ENCODE measurements at regions not wholly inside any gene's neighbourhood (a gene's known extent, or its start where the extent isn't known, plus 50 kb on each side); places are given as distances from the start of the nearest gene placed in this dataset.

- Histone ChIP-seq H2AFZ (ENCODE audit: low read depth, low read length) (no peak overlapping the region), H3K9me3 (ENCODE audit: low read length) (peaks cover 5% of the 10 kb centered on the region), H3K27me3 (ENCODE audit: insufficient read depth, low read depth, low read length) (no peaks in the 10 kb centered on the region), H3K4me3 (ENCODE audit: low read length) (no peak overlapping the region), H3K27ac (ENCODE audit: low read length) (no peak overlapping the region), H3K36me3 (ENCODE audit: insufficient read depth, low read length) (no peaks in the 10 kb centered on the region), H3K4me2 (ENCODE audit: low read length) (no peak overlapping the region), H4K20me1 (ENCODE audit: insufficient read depth) (no peaks in the 10 kb centered on the region), H3F3A (ENCODE audit: insufficient read depth, low read length, poor library complexity, severe bottlenecking) (no peaks in the 10 kb centered on the region), H3K9me2 (ENCODE audit: insufficient read depth, low read length) (no peaks in the 10 kb centered on the region), H3K79me2 (replicated peaks; ENCODE audit: insufficient read depth, low read length) (no peaks in the 10 kb centered on the region), H3K9ac (ENCODE audit: low read length) (no peak overlapping the region)
- TF ChIP-seq, protein P1, sequence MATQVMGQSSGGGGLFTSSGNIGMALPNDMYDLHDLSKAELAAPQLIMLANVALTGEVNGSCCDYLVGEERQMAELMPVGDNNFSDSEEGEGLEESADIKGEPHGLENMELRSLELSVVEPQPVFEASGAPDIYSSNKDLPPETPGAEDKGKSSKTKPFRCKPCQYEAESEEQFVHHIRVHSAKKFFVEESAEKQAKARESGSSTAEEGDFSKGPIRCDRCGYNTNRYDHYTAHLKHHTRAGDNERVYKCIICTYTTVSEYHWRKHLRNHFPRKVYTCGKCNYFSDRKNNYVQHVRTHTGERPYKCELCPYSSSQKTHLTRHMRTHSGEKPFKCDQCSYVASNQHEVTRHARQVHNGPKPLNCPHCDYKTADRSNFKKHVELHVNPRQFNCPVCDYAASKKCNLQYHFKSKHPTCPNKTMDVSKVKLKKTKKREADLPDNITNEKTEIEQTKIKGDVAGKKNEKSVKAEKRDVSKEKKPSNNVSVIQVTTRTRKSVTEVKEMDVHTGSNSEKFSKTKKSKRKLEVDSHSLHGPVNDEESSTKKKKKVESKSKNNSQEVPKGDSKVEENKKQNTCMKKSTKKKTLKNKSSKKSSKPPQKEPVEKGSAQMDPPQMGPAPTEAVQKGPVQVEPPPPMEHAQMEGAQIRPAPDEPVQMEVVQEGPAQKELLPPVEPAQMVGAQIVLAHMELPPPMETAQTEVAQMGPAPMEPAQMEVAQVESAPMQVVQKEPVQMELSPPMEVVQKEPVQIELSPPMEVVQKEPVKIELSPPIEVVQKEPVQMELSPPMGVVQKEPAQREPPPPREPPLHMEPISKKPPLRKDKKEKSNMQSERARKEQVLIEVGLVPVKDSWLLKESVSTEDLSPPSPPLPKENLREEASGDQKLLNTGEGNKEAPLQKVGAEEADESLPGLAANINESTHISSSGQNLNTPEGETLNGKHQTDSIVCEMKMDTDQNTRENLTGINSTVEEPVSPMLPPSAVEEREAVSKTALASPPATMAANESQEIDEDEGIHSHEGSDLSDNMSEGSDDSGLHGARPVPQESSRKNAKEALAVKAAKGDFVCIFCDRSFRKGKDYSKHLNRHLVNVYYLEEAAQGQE (IDR thresholded peaks at IDR 0.05; ENCODE audit: borderline replicate concordance), result no peak
These were observed 231.9 kb downstream of the CHIC2 start for GRCh38 chr4:53832549-53832948.

DNA sequence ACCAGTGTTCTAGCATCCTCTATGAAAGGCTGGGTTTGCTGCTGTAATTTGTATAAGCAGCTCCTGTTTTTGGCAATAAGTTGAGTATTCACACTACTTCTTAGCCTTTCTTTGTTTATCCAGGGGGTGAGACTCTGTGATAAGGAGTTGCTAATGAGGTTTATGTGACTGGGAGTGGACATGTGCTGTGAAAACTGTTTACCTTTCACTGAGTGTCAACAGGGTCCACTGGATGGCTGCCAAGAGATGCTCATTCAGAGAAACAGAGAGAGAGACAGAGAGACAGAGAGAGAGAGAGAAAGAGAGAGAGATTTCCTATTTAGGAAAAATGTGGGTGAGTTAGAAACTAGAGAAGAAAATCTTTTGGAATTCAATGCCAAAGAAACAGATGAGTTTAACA, 233.9 kb downstream of the CHIC2 start:
- Histone ChIP-seq H3K27ac (ENCODE audit: low read length) (no peak overlapping the region), H3F3A (ENCODE audit: insufficient read depth, low read length, poor library complexity, severe bottlenecking) (no peaks in the 10 kb centered on the region), H3K36me3 (ENCODE audit: insufficient read depth, low read length) (no peaks in the 10 kb centered on the region), H4K20me1 (ENCODE audit: insufficient read depth) (no peaks in the 10 kb centered on the region), H3K27me3 (ENCODE audit: insufficient read depth, low read depth, low read length) (no peaks in the 10 kb centered on the region), H3K9me3 (ENCODE audit: low read length) (peaks cover 5% of the 10 kb centered on the region), H3K9ac (ENCODE audit: low read length) (no peak overlapping the region), H3K4me2 (ENCODE audit: low read length) (no peak overlapping the region), H3K79me2 (replicated peaks; ENCODE audit: insufficient read depth, low read length) (no peaks in the 10 kb centered on the region), H2AFZ (ENCODE audit: low read depth, low read length) (no peak overlapping the region), H3K4me3 (ENCODE audit: low read length) (no peak overlapping the region), H3K9me2 (ENCODE audit: insufficient read depth, low read length) (no peaks in the 10 kb centered on the region)
- TF ChIP-seq POLR2AphosphoS5 (IDR thresholded peaks at IDR 0.05), result no peak
- no peak for TF ChIP-seq EP300 (conservative IDR thresholded peaks at IDR 0.05; ENCODE audit: poor library complexity, severe bottlenecking)
- no peak for TF ChIP-seq TAF1 (IDR thresholded peaks at IDR 0.05; ENCODE audit: low read depth)
- TF ChIP-seq EZH2 (IDR thresholded peaks at IDR 0.05; ENCODE audit: borderline replicate concordance, insufficient read depth, low read length, poor library complexity, severe bottlenecking), result no peak
- no peak for TF ChIP-seq RAD21 (conservative IDR thresholded peaks at IDR 0.05)
- TF ChIP-seq MXI1 (conservative IDR thresholded peaks at IDR 0.05; ENCODE audit: poor library complexity, severe bottlenecking), result no peak
- TF ChIP-seq, protein P1 (IDR thresholded peaks at IDR 0.05; ENCODE audit: borderline replicate concordance), result no peak
- no peak for TF ChIP-seq SMC3 (conservative IDR thresholded peaks at IDR 0.05; ENCODE audit: poor library complexity)
- no peak for TF ChIP-seq CTCF (IDR thresholded peaks at IDR 0.05; ENCODE audit: poor library complexity, severe bottlenecking)
